ENCODE measurements at regions not wholly inside any gene's neighbourhood (a gene's known extent, or its start where the extent isn't known, plus 50 kb on each side); places are given as distances from the start of the nearest gene placed in this dataset.

GRCh38 chr15:96117270-96117669 lies 213.2 kb upstream of the NR2F2 start:
- no peak for TF ChIP-seq CTCF (IDR thresholded peaks at IDR 0.05; ENCODE audit: low read length)
- TF ChIP-seq EZH2 (IDR thresholded peaks at IDR 0.05; ENCODE audit: borderline replicate concordance, low read length): no peak
